Dermis blood vessel endothelial cell (primary cell): ENCODE measurements at regions not wholly inside any gene's neighbourhood (a gene's known extent, or its start where the extent isn't known, plus 50 kb on each side); places are given as distances from the start of the nearest gene placed in this dataset.
A peak's percentile ranks its signal among the peaks of the same experiment; 100 is the strongest.

Source experiments
- DNase-seq: peaks from one replicate; pipeline ENCODE4 v3.0.0; 2010

GRCh38 chr1:234875953-234876855 is 252.4 kb downstream of the TOMM20 start:
- DNase-seq = peak; percentile 29

DNA sequence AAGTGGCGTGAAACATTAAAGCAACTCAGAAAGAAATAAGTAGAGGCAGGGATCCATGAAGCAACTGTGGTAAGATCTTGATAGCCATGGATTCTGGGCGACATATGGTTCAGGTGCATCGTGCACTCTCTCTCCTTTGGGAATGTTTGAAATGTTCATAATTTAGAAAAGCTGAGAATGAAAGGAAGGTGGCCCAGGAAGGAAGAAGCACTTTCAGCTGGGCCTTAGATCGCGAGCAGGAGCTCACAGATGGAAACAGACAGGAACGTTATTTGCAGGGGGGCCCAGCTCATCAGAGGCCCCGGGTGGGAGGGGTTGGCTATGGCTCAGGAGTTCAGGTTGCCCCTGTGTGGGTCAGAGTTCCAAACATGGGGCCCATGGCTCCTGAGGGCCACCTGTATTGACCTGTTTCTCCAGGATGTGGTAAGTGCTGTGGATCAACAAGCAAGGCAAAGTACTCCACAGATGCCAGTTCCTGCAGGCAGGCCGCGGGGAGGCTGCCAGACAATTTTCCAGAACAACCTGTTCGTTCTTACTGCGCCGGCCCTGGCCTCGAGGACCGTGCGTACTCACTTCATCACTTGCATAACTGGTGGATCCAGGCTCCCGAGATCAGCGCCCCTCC is 253.2 kb downstream of the TOMM20 start:
- no peak for DNase-seq

DNA sequence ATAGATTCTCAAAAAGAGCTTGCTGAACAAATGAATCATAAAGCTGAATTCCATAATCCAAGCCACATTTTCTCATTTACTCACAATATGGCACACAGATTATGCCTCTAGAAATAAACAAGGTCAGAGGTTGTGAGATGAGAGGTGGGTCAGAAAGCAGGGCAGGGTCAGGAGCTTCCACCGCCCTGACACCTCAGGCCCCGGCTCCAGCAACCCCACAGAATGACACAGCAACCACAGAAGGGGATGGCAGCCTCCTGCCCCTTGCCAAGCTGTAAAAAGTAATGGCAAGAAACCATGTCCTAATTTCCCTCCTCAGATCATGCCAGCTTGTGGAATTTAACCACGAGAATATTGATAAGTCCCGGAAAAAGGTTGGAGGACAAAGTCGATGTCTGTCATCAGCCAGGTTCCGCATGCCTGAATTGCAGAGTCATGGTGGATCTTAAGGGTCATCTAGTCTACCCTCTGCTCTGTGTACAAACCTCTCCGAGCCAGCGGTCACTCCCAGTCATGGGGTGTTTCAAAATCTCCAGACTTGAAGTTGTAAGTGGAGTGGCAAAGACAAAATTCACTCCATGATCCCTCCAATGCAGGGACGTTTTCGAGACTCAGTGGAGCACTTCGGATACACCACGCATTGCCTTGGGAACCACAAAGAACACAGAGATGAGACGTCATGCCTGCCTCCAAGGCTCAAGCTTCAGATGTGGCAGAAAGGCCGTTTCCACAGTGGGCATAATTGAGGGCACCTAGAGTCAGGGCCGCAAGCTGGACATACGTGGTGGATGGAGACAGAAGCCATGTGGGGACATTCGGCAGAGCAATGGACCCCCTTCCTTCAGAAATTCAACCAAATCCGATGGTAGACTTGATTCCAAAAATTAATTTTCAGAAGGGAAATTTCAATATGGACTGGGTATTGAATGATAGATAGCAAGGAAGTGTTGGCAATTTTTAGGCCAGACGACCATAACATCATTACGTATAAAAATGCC is 254.0 kb downstream of the TOMM20 start:
- DNase-seq = no peak

DNA sequence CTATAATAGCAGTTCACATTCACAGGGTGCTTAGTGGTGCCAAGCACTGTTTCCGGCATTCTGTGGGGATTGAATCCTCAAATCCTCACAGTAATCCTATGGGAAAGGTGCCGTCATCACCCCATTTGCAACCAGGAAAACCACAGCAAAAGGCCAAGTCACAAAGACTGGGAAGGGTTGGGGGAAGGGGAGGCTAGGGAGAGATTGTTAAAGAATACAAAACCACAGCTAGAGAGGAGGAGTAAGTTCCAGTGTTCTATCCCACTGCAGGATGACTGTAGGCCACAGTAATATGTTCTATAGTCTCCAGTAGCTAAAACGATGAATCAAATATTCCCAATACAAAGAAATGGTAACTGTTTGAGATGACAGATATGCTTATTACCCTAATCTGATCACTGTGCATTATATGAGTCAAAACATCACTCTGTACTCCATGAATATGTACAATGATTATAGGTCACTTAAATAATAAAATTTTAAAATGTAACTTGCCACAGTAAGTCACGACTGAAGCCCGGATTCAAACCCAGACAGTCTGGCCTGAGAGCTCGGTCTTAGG is 256.8 kb downstream of the TOMM20 start:
- DNase-seq = peak; percentile 43

DNA sequence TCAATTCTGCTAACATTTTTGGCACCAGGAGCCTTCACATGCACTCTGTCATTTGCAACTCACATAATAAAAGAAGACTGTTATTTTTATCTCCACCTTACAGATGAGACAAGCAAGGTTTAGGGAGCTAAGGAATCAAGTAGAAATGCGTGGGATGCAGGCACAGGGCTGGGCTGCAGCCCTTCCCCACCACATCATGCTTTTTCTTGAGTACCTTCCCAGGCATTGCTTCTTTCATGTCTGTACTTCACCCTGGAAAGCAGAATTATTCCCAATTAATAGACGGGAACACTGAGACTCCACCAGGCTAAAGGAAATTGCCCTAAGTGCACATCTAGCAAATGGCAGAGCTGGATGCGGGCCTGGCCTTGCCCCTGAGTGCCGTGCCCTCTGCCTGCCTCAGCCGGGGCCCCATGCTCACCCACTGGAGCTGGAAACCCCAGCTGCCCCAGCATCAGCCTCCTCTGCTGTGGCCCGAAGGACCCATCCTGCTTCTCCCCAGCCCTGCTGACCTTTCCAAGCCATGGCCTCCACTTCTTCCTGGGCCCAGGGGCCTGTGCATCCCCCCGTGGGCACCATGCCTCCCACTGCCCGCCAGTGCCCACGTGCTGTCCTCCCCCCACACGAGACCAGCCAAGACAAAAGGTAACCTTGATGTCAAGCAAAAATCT is 257.5 kb downstream of the TOMM20 start:
- DNase-seq = no peak

GRCh38 chr1:234870020-234870981 is 258.3 kb downstream of the TOMM20 start:
- no peak for DNase-seq

GRCh38 chr1:234869182-234870019 is 259.2 kb downstream of the TOMM20 start:
- no peak for DNase-seq

GRCh38 chr1:234868296-234869147 is 258.5 kb upstream of the IRF2BP2 start:
- no peak for DNase-seq

DNA sequence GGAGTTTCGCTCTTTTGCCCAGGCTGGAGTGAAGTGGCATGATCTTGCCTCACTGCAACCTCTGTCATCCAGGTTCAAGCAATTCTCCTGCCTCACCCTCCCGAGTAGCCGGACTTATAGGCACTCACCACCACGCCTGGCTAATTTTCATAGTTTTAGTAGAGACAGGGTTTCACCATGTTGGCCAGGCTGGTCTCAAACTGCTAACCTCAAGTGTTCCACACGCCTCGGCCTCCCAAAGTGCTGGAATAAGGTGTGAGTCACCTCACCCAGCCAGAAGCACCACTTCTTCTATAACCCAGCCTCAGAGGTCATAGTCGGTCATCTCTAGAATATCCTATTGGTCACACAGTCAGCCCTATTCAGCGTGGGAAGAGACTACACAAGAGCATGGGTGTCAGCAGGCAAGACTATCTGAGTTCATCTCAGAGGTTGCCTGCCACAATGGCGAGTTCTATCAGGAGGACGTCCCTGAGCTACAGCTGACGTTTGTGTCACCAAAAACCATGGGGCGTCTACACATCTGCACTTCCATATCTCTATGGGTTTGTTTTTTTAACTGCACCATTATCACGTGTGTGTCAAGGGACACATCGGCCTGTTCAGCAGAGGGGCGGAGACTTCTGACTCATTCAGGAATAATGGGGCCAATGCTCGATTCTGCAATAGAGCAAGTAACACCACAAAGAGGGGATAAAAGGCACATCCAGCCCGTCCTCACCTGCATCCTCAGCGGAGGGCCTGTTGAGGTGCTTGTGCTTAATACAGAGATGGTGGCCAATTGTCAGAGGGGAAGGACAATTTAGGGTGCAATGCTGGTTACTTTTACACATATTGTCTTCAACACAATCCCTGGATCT is 256.3 kb upstream of the IRF2BP2 start:
- DNase-seq = peak; percentile 79

- DNase-seq = no peak
Measured at GRCh38 chr1:234865171-234866006, 255.4 kb upstream of the IRF2BP2 start.

GRCh38 chr1:234864116-234864515 is 254.1 kb upstream of the IRF2BP2 start:
- DNase-seq = no peak

DNA sequence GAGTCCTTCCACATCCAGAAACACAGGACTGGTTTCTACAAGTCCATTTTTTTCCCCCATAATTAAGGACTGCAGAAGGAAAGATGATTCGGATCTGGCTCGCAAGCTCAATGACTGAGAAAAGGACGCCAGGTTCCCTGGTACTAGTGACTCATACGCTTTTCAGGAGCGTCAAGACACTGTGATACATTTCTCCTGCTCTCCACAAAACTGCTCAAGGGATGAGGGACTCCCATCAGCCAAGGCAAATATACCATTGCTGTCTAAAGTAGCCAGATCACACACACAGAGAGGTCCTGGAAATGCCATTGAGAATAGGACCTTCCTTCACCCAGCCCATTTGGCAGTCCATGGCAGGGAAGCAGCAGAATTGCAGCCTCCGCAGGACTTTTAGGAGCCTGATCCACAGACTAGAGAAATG is 253.6 kb upstream of the IRF2BP2 start:
- peak; percentile 66 for DNase-seq

DNA sequence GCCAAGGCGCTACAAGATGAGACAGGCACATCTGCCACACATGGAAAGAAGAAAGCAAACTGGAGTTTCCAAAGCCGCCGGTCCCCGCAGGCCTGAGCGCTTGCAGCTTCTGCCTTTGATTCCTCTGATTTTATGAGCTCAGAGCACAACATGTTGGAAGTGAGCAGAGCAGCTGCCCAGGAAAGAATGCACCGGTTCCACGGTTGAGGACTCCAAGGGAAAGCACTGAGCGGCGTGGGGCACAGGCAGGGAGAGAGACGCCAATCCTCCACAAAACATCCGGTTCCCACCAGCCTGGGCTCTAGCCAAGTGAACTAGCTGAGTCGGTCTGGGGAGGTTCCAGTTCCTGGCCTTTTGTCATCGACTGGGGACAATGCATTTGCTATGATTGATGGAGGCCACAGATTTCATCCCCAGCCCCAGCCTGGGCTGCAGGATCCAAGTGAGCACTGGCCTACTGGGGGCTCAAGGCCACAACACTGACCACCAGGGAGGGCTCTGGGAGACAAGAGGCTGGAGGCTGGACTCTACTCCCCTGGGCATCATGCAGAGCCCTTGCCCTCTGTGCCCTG is 253.1 kb upstream of the IRF2BP2 start:
- DNase-seq = peak; percentile 95

- no peak for DNase-seq
Measured at GRCh38 chr1:234862360-234862943, 252.5 kb upstream of the IRF2BP2 start.

- DNase-seq = no peak
Measured at GRCh38 chr1:234861761-234862160, 251.8 kb upstream of the IRF2BP2 start.
